Skeletal muscle cell (primary cell): ENCODE measurements at regions not wholly inside any gene's neighbourhood (a gene's known extent, or its start where the extent isn't known, plus 50 kb on each side); places are given as distances from the start of the nearest gene placed in this dataset.

Experiments used
- DNase-seq: peaks from one replicate; pipeline ENCODE4 v3.0.0-alpha.2; 2010; ENCODE audit warnings: low read depth
- H3K4me3 ChIP-seq: 2 replicates; pipeline ENCODE4 v1.5.1; 2011; ENCODE audit warnings: low read depth, mild to moderate bottlenecking, control low read depth, low read length, moderate library complexity

GRCh38 chr9:78866207-78867132, 569.5 kb downstream of the PSAT1 start:
- no peak overlapping the region for H3K4me3 ChIP-seq
- DNase-seq = peak; percentile 69

DNA sequence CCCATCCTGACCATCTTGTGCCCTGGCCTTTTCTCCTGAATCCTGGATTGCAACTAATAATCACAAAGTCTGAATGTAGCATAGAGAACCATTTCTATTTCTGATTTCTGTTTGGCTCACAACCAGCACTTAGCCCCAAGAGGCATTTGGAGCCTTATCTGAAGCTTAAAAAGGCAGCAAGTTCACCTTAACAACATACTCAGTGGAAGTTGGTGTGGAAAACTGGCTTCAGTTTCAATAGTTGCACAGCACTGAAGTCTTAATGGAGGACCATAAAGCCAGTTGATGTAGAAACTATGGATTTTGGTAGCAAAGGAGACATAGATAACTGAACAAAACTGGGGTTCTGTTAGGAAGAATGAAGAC, 574.1 kb downstream of the PSAT1 start:
- no peak for DNase-seq
- no peak overlapping the region for H3K4me3 ChIP-seq

- peak; percentile 68 for DNase-seq
Measured at GRCh38 chr9:78871452-78872331, 574.8 kb downstream of the PSAT1 start.

DNA sequence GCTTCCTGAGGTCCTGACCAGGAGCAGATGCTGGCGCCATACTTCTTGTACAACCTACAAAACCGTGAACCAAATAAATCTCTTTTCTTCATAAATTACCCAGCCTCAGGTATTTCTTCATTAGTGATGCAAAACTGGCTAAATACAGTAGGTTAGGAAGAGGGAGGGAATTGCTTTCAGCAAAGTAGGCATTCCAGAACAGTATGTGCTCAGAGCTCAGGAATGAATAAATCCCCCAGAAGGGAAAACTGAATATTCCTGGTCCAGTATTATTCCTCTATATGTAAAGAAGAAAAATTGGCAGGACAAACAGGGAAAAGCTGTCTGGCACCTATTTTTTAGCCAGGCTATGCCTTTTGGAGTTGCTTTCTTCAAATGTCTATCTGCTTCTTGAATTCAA, 577.1 kb downstream of the PSAT1 start:
- DNase-seq = no peak
- no peak overlapping the region for H3K4me3 ChIP-seq

More at GRCh38 chr9:78871452-78872331, 574.8 kb downstream of the PSAT1 start:
- H3K4me3 ChIP-seq = no peak overlapping the region

- DNase-seq = no peak
- H3K4me3 ChIP-seq = no peak overlapping the region
Measured at GRCh38 chr9:78879324-78880100, 582.6 kb downstream of the PSAT1 start.

GRCh38 chr9:78881295-78881694, 584.4 kb downstream of the PSAT1 start:
- no peak overlapping the region for H3K4me3 ChIP-seq
- no peak for DNase-seq

- H3K4me3 ChIP-seq = no peak overlapping the region
- no peak for DNase-seq
Measured at GRCh38 chr9:78882481-78882880, 585.6 kb downstream of the PSAT1 start.

DNA sequence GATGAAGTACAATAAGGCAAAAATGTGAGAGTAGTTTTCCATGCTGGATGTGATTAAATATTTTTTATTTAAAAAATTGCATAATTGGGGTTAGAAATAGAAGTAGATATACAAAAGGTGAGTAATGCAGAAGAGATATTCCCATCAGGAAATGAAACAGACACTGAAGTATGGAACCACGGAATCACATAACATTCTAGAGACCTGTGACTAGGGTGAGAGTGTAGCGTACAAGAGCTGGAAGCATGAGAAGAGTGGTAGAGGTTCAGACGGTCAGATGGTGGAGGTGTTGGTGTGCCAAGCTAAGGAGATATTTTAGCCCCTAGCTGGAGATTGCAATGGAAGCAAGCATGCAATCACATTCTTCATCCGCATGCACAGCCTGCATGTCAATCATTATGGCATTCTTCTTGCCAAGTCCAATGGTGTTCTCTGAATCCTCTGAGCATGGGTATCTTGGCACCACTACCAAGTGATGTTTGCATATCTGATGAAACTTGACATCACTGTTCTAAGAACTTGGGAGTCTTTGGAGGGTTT, 587.8 kb downstream of the PSAT1 start:
- no peak overlapping the region for H3K4me3 ChIP-seq
- no peak for DNase-seq

- H3K4me3 ChIP-seq = no peak overlapping the region
- DNase-seq = no peak
Measured at GRCh38 chr9:78892182-78892581, 595.3 kb downstream of the PSAT1 start.

GRCh38 chr9:78892769-78893168, 595.8 kb downstream of the PSAT1 start:
- H3K4me3 ChIP-seq = no peak overlapping the region
- no peak for DNase-seq

DNA sequence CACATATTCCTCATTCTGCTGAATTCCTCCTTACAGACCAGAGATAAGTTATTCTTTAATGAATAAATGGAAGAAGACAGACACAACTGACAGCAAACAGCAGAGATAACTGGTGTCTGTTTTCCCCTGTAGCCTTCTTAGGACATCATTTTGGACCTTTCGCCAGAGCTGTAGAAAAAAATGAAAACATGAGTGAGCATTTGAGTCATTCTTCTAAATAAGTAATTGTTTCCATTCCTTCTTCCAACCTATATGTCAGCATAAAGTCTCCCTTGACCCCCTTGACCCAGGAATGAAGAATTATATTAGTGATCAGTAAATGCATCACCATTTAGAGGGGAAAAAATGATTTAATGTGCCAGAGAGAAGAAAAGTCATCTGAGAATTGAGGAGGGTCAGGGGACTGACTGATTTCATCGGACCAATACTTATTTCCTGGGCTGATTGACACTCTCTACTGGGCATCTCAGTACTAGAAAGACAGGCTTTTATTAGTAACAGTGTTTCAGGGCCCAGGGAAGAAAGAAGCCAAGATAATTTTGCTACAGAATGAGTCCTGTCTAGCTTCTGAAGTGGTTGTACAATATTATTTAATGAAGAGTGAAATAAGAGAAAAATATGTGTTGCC, 597.0 kb downstream of the PSAT1 start:
- DNase-seq = no peak
- H3K4me3 ChIP-seq = no peak overlapping the region

DNA sequence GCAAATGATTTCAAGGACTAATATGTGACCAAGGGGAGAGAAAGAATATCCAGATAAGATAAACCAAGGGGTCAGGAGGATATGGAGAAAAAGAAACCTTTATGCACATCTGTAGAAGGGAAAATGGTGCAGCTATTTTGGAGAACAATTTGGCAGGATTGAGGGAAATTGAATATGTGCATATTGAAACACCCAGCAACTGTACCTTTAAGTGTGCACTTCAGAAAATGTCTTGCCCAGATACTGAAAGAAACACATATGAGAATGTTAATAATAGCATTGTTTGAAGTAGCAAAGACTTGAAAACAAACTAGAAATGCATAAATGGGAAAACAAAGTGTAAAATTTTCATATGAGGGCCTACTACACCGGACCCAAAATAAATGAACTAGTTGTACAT, 599.6 kb downstream of the PSAT1 start:
- no peak for DNase-seq

DNA sequence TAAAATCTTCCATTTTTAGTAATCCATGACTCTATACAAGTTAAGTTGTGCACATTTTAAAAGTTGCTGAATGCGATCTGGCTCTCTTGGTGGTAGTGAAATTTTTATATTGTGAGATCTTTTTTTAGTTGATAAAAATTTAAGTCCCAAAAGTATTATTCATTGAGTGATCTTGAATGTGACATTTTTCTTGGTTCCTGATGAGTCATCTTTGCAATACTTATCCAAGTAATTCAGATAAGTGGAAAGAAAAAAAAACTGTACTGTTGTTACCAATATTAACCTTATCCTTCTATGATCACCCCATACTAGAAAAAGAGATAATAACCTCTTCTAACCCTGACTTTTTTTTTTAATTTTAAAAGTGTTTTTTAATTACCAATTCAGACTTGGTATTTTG, 601.3 kb downstream of the PSAT1 start:
- no peak for DNase-seq
- H3K4me3 ChIP-seq = no peak overlapping the region

More for the DNA sequence above, 599.6 kb downstream of the PSAT1 start:
- no peak overlapping the region for H3K4me3 ChIP-seq

DNA sequence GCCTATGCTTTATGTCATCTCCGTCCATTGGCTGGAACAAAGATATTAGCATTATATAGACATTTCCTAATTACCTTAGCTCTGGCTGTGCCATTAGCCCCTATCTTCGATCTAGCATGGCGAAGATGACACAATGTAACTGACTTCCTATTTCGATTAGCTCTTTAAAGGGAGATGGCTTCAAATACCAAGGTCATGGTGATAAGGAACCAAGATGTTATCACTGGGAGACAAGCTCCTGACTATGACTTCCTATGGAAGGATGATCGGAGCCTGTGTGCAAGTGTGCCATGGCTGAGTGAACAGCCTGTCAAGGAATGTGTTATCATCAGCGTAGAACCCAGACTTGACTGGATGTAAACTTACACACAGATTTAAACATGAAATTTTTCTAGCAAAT, 602.1 kb downstream of the PSAT1 start:
- DNase-seq = no peak
- no peak overlapping the region for H3K4me3 ChIP-seq

- H3K4me3 ChIP-seq = no peak overlapping the region
- DNase-seq = no peak
Measured at GRCh38 chr9:78900500-78900899, 603.6 kb downstream of the PSAT1 start.

- H3K4me3 ChIP-seq = no peak overlapping the region
- no peak for DNase-seq
Measured at GRCh38 chr9:78902051-78902450, 605.1 kb downstream of the PSAT1 start.

GRCh38 chr9:78903581-78903980, 606.7 kb downstream of the PSAT1 start:
- H3K4me3 ChIP-seq = no peak overlapping the region

DNA sequence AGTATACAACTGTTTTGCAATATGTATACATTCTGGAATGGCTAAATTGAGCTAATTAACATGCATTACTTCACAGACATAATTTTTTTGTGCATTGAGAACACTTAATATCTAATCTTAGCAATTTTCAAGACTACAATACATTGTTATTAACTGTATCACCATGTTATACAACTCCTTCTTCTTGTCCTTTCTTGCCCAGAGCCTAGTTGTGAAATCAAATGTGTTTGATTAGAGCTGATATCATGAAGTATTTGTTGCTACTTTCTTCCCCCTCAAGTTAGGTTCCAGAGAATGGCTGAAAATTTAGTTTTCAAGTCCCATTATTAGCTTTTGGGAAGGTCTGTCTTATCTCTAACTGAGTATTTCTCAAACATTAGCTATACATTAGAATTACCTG, 607.8 kb downstream of the PSAT1 start:
- H3K4me3 ChIP-seq = no peak overlapping the region
- no peak for DNase-seq

More at GRCh38 chr9:78903581-78903980, 606.7 kb downstream of the PSAT1 start:
- no peak for DNase-seq

DNA sequence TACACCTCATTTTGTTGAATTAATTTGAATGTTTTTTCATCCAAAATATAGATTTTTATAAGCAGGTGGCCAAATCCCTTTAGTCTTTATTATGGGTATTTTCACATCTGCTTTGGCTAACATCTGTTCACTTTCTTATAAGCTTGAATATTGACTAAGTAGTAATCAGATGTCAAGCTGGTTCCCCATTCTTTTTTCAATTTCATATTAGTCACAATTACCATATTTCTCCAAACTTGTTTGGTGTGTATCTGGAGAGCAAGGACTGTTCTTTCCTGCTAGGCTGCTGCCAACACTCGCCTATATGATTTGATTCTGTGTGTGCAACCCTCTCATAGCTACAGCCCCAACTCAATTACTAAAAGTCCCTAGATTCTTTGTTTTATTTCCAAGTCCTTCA, 608.5 kb downstream of the PSAT1 start:
- DNase-seq = no peak
- H3K4me3 ChIP-seq = no peak overlapping the region
